ENCODE measurements at regions not wholly inside any gene's neighbourhood (a gene's known extent, or its start where the extent isn't known, plus 50 kb on each side); places are given as distances from the start of the nearest gene placed in this dataset.

DNA sequence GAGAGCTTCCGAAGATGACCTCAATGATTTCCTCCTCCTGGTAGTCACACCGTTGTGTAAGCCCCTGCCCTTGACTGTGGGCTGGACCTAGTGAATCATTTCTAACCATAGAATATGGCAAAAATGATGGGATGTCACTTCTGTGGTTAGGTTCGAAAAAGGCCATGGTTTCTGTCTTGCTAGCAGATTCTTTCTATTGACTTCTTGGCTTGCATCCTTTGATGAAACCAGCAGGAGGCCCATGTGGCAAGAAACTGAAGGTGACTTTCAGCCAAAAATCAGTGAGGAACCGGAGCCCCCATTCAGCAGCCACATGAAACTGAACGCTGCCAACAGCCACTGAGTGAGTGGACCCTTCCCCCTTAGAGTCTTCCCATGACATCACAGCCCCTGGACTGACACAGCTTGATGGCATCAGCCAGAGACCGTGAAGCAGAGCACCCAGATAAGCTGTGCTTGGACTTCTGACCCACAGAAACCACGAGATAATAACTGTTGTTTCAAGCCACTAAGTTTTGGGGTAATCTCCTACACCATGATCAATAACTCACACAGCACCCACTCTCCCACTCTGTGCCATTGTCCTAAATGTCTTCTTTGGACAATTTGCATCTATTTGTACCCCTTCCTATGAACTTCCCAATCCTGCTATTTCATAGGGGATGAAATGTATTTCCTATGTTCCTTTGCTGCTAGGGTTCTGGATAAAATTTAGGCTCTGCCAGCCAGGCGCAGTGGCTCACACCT is 148.0 kb upstream of the STX18 start:
- no peak overlapping the region for H3K27ac ChIP-seq
- TF ChIP-seq CTCF (IDR thresholded peaks at IDR 0.05) = no peak
- no peak for TF ChIP-seq ZFX (IDR thresholded peaks at IDR 0.05; ENCODE audit: borderline replicate concordance)

DNA sequence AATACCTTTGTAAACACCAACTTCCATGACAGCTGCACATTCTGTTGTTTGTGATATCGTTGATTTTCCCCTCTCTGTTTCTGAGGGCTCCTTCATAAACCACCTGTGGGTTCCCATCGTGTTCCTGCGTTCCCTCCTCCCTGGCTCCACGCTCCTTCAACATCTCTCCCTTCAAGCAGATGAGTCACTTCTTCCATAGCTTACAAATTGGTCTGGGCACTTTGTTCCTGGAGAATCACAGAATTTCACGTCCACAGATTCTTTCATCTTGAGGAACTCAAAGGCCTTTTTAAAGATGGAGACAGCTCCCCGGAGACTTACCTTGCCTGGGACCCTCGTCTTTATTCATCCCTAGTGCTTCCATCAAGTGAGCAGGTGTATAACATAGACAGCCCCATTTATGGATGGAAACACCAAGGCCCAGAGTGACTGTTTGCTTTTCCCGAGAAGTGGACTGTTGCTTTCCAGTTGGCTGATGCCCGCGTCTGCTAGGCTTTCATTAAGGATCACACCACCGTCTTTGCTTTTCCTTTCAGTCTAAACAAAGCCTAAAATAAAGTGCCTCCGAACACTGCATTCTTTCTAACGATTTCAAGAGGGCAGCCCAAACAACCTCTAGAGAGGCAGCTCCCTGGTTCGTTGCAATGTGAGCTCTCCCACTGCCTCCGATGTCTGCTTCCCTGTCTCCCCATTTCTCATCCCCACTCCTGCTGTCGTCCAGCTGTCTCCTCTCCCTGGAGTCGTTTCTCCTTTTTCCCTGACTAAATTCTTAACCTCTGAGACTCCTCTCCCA is 146.3 kb upstream of the STX18 start:
- TF ChIP-seq ZFX (IDR thresholded peaks at IDR 0.05; ENCODE audit: borderline replicate concordance) (no peak), CTCF (IDR thresholded peaks at IDR 0.05) (no peak)

GRCh38 chr4:4687100-4687499 is 145.3 kb upstream of the STX18 start:
- no peak overlapping the region for H3K27ac ChIP-seq
- TF ChIP-seq CTCF (IDR thresholded peaks at IDR 0.05) (no peak), ZFX (IDR thresholded peaks at IDR 0.05; ENCODE audit: borderline replicate concordance) (no peak)

More for the DNA sequence above, 146.3 kb upstream of the STX18 start:
- H3K27ac ChIP-seq = no peak overlapping the region

GRCh38 chr4:4685810-4686795 is 144.3 kb upstream of the STX18 start:
- H3K27ac ChIP-seq = no peak overlapping the region
- TF ChIP-seq ZFX (IDR thresholded peaks at IDR 0.05; ENCODE audit: borderline replicate concordance) = no peak
- TF ChIP-seq CTCF (IDR thresholded peaks at IDR 0.05) = no peak

DNA sequence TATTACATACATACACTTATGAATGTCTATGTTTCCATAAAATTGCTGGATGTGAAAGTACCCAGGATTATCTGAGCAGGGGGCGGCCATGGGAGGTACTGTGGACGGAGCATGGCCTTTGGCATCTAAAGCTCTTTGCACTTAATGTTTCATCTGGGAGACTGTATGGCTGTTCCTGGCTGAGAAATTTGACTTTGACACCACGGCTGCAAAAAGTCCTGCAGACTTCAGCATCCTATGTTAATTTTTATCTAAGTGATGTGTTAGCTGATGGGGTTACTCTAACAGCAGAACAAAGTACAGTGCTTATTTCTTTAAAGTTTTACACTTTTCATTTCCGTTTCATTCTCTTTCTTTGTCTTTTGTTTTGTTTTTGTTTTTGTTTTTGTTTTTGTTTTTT is 139.8 kb upstream of the STX18 start:
- no peak overlapping the region for H3K27ac ChIP-seq
- TF ChIP-seq ZFX (IDR thresholded peaks at IDR 0.05; ENCODE audit: borderline replicate concordance) = no peak
- no peak for TF ChIP-seq CTCF (IDR thresholded peaks at IDR 0.05)

GRCh38 chr4:4680758-4681157 is 138.9 kb upstream of the STX18 start:
- no peak overlapping the region for H3K27ac ChIP-seq
- no peak for TF ChIP-seq CTCF (IDR thresholded peaks at IDR 0.05)
- TF ChIP-seq ZFX (IDR thresholded peaks at IDR 0.05; ENCODE audit: borderline replicate concordance) = no peak
